ENCODE measurements at regions not wholly inside any gene's neighbourhood (a gene's known extent, or its start where the extent isn't known, plus 50 kb on each side); places are given as distances from the start of the nearest gene placed in this dataset.

DNA sequence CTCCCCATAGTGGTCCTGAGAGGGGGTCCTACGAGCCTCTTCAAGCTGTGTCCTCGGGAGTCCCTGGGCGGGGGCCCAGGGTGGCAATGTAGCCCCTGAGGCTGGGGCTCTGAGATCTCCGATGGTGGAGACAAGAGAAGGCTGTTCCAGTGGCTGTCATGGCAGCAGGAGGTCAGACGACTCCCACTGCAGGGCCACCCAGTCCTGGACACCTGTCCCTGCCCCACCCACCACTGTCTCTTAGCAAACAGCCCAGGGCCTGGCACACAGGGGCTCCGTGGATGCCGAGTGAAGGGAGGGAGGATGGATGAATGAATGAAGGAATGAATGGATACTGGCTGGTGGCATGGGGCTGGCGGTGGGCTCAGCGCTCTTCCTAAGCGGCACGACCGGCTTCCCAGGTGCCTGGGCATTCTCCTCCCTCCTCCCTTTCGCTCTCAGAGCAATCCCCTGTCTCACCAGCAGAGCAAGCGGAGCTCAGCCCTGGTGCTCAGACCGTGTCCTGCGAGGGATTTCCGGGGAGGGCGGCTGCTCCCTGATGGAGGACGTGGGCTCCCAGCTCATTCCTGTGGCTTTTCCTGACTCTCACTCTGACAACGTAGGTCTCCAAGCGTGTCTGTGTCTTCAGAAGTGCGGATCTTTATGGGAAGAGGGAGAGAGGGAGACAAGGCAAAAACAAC lies 1272.6 kb downstream of the BRD1 start:
- DNase-seq, result no peak

GRCh38 chr22:48553694-48554308 lies 1273.9 kb downstream of the BRD1 start:
- no peak for DNase-seq

GRCh38 chr22:48553119-48553518 lies 1274.6 kb downstream of the BRD1 start:
- no peak for DNase-seq

DNA sequence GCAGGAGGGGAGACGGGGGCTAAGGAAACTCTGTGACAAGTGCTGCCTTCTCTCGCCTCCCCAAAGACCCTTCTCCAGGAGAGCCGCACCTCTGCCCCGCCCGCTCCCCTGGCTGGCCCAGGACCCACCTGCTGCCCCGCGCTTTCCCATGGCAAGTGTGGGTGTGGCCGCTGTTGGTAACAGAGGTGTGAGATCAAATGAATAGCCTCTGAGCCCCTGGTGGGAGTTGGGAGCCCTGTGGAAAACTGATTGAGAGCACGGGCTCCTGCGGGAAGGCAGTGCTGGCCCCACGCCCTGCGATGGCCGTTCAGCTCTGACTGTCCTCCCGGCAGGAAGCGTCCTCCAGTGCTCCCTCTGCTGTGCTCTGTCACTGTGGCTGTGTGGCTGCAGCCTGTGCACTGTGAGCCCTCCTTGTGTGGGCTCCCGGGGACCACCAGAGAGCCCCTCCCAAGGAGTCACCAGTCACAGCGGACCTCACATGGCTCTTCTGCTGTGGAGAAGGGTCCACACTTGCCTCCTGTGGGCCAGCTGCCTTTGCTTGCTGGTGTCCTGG lies 1275.9 kb downstream of the BRD1 start:
- DNase-seq, result no peak

GRCh38 chr22:48551061-48551460 lies 1276.6 kb downstream of the BRD1 start:
- DNase-seq, result no peak

- DNase-seq, result no peak
These were observed 1279.3 kb downstream of the BRD1 start for GRCh38 chr22:48548391-48548790.

DNA sequence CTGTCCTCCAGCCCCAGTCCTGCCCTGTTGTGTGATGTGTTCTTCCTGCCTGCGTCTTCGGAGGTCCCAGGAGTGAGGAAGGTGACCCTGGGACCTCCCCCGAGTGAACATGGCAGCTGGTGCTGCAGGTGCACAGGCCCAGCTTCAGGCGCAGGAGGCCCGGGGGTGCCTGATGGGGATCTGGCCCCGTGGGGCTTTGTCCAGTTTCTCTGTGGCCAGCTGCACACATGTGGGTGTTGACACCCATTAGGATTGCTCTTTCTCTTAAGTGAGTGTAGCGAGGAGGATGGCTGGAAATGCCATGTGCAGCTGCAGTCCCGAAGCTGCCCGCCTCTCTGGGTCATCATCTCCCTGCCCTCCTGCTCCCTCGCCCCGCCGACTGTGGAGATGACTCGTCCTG lies 1279.7 kb downstream of the BRD1 start:
- no peak for DNase-seq

- no peak for DNase-seq
These were observed 1280.8 kb downstream of the BRD1 start for GRCh38 chr22:48546653-48547424.

GRCh38 chr22:48545987-48546386 lies 1281.7 kb downstream of the BRD1 start:
- no peak for DNase-seq

DNA sequence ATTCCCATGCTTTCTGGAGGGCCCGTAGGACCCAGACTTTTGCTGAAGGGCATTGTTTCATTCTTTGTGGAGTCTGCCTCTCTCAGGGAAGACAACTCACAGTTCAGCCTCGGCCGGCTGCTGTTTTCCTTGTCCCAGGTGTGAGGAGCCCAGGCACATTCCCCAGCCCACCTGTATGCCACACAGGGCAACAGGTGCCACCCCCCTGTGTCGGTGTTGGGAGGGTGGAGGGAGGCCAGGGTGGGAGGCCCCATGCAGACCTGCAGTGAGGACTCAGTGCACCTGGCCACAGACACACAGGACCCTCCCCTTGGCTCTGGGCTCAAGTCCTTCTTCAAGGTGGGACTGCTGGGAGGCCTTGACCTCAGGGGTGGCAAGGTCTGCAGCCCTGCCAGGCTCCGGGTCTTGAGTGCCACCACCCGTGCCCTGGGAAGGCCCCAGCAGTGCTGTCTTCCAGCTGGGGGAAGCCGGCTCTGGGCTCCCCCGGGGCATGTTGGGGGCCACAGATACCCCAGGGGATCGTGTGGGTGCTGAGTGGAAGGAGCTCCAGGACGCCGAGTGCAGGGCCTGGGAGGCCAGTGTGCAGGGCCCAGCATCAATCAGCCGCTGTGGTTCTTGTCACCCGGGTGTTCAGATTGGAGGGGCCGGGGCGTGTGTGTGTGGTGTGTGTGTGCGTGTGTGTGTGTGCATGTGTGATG lies 1286.1 kb downstream of the BRD1 start:
- DNase-seq, result no peak

GRCh38 chr22:48539261-48539660 lies 1288.4 kb downstream of the BRD1 start:
- no peak for DNase-seq

DNA sequence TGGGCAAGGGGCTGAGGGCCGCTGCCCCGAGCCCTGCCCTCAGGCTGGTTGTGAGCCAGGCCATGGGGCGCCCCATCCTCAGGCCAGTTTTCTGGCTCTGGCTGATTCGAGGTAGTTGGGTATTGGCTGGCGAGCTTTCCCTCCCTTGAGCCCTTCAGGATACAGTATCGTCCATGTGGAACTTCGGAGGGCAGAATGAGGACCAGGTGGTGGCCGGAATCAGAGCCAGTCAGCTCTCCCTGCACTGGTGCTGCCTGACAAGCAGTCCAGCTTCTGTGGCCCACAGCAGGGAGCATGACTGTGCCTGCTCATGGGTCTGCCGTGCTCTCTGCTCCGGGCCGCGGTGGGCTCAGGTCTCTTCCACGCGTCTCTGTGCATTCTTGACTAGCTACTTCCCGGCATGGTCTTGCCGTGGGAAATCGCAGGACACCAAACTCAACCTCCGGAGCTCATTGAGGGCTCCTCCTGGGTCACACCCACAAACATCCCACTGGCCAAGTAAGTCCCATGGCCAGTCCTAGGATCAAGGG lies 1289.3 kb downstream of the BRD1 start:
- no peak for DNase-seq

- DNase-seq, result no peak
These were observed 1290.4 kb downstream of the BRD1 start for GRCh38 chr22:48537343-48537680.

DNA sequence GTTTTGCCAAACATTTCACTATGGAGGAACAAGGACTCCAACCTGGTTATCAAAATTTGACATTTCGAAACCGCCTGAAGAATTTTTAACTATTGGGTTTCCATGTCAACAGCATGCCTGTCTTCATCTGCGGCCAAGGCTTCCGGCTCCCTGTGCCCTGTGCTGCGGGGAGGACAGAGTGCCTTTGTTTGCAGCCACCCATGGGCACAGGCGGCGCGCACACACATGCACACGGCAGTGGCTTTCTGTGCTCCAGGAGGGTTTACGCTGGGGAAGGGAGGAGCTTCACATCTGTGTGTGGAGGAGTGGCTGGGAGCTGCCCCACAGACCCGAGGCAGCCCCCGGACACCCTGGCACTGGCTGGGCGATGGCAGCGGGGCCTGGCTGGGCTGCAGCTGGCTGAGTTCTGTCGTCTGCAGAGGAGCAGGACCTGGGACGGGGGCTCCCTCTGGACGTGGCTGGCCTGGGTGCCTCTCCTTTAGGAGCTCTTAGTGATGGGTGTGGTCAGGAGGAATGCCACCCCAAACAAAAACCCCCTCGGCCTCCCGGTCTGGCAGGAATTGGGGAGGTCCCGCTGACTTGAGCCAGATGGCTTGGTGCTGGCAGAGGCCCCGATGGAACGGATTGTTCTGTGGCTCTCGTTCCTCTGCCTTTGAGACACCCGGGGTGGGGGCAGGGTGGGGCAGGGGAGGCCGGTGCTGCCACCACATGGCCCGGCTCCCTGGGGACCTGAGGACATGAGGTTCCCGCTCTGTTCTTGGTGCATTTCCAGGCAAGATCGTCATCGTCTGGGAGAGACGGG lies 1290.9 kb downstream of the BRD1 start:
- DNase-seq, result peak; percentile 46

DNA sequence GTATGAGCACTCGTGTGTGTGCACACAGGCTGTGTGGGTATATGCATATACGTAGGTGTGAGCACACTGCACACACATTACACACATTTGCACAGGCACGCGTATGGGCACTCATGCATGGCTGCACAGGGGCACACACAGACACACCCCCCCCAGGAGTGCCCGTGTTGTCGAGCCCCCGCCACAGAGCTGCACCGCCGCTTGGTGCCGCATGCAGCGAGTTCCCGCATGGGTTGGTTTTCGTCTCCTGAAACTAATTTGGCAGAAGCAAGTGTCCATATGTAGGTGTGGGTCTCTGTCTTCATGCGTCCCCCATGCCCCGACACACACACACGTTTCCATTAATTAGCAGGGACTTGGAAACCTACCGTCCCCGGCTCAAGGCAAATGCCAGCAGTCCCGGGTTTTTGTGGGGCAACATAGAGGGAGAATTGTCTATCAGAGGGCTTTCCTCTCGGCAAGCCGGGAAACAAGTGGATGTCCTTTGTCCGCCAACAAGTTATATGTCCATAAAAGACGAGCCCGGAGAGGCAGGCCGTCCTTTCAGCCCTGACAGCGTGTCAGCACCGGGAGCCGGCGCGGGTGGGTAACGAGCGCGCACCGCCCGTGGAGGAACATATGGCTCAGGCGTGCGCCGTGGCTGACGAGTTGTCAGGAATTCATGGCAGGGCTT lies 1291.7 kb downstream of the BRD1 start:
- no peak for DNase-seq

GRCh38 chr22:48534395-48534958 lies 1293.2 kb downstream of the BRD1 start:
- DNase-seq, result no peak

DNA sequence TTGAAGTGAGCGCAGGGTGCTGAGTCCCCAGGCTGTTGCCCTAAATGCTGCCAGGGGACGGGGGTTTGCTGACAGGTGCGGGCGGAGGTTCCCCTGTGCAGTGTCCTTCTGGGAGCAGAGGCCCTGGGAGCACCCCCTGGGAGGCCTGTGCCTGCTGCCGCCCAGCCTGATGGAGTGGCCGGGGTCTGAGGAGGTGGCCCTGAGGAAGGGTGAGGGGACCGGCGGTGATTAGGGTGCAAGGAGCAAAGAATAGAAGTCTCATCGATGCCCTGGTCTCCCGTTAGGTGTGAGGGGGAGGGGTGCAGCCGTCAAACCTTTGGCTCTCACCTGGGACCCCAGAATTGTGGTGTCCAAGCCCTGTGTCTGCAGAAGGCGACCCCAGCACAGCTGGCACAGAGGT lies 1294.7 kb downstream of the BRD1 start:
- no peak for DNase-seq

- DNase-seq, result no peak
These were observed 1295.8 kb downstream of the BRD1 start for GRCh38 chr22:48531761-48532435.

- no peak for DNase-seq
These were observed 1296.6 kb downstream of the BRD1 start for GRCh38 chr22:48531108-48531507.

DNA sequence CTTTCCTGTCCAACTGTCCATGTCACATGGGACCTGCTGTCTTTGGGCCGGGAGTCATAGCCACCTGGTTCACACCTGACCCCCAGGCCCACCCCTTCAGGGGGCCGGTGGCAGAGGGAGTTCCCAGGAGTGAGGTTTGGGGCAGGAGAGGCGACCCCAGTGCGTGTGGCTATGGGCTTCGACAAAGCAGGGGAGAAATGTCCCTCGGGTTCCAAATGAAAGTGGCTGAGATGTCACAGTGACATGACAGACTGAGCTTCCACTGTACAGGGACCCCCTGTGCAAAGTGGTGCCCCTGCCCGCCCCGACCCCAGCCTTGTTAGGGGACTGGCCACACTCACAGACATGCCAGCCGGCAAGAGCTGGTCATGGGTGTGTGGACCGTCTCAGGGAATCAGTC lies 1297.0 kb downstream of the BRD1 start:
- no peak for DNase-seq

Data from femur (tissue), 1 donor.